Upper lobe of left lung (tissue), 6 donors: ENCODE measurements at regions not wholly inside any gene's neighbourhood (a gene's known extent, or its start where the extent isn't known, plus 50 kb on each side); places are given as distances from the start of the nearest gene placed in this dataset.

Source experiments
- ATAC-seq, 2 donors: fragments of 200-7000 bp; cut with Tn5 transposase; one replicate each; pipeline ENCODE4 v1.9.1; 2022; ENCODE audit warnings: mild to moderate bottlenecking in 2 of 2, moderate library complexity in 2 of 2; ENCODE audit not compliant: low FRiP score in 2 of 2
- DNase-seq, 2 donors: peaks; one replicate each; pipeline ENCODE4 v3.0.0-alpha.2; 2019 to 2020
- H3K27ac ChIP-seq, 4 donors: fragments of 200-600 bp; sonication (generic); one replicate each; pipeline ENCODE4 v1.5.1; 2016 to 2019
- H3K27me3 ChIP-seq, 4 donors: fragments of 200-600 bp; sonication (generic); one replicate each; pipeline ENCODE4 v1.5.1; 2017 to 2019
- H3K36me3 ChIP-seq, 4 donors: fragments of 200-600 bp; sonication (generic); one replicate each; pipeline ENCODE4 v1.5.1; 2016 to 2019
- H3K4me1 ChIP-seq, 4 donors: fragments of 200-600 bp; sonication (generic); one replicate each; pipeline ENCODE4 v1.5.1; 2018 to 2019
- H3K4me3 ChIP-seq, 4 donors: fragments of 200-600 bp; sonication (generic); one replicate each; pipeline ENCODE4 v1.5.1; 2017 to 2019; ENCODE audit warnings: mild to moderate bottlenecking in 2 of 4, moderate library complexity in 1 of 4
- H3K9me3 ChIP-seq, 4 donors: fragments of 200-600 bp; sonication (generic); one replicate each; pipeline ENCODE4 v1.5.1; 2018 to 2019
- EP300 ChIP-seq, 4 donors: sonication (generic); formaldehyde crosslinking; IDR thresholded peaks; one replicate each; pipeline ENCODE4 v1.5.1; 2017; ENCODE audit warnings: antibody characterized with exemption in 4 of 4, control low read depth in 2 of 4
- POLR2A ChIP-seq, 4 donors: fragments of 450-650 bp; IDR thresholded peaks; one replicate each; pipeline ENCODE4 v1.5.1; 2016 to 2017; ENCODE audit warnings: antibody characterized with exemption in 4 of 4, mild to moderate bottlenecking in 2 of 4
- POLR2AphosphoS5 ChIP-seq, 2 donors: sonication (generic); formaldehyde crosslinking; IDR thresholded peaks; one replicate each; pipeline ENCODE4 v1.5.1; 2017; ENCODE audit warnings: antibody characterized with exemption in 2 of 2
- WGBS, 2 donors: methylation state at CpG; one replicate each; pipeline ENCODE4 v1.1.5; 2017 to 2018; 5-methylcytosine and 5-hydroxymethylcytosine counted together
- TF ChIP-seq, protein P1 (sequence below), 6 experiments: fragments of 450-650 bp in 4 of 6; fragments of 200-600 bp in 2 of 6; sonication (generic) in 2 of 6; IDR thresholded peaks; one replicate each; pipeline ENCODE4 v1.5.1; 2016 to 2019; ENCODE audit warnings: antibody characterized with exemption in 6 of 6
- donor health status: DM: no; HTN: no; CAD: no; lungs with moderate emphysema.
- donor health status: DM: no; HTN: yes; CAD: no; lungs with severe emphysema.

DNA sequence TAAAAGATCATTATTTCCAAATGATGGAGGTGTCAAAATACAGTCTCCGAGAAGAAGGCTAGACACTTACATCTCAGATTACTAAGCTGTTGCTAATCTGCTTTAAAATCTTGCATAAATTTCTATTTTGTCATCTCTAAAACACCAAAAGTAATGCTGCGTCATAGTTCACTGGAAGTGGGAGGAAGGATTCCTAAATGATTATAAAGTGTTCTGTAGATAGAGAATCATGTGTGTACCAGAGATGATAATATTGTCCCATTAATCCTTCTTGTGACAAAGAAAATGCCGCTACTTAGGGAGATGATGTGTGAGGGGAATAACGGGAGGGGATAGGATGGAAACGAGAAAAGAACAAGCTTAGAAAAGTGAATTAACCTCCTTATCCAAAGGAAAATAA is 268.6 kb downstream of the JRKL start:
- WGBS, 2 donors: 61 to 83% methylated on average over 5 of the region's 5 CpGs
- no peaks in the 10 kb centered on the region for H3K27me3 ChIP-seq
- no peak overlapping the region for H3K27ac ChIP-seq
- DNase-seq (no peak), ATAC-seq (no peak)
- no peaks in the 10 kb centered on the region for H3K36me3 ChIP-seq
- H3K4me3 ChIP-seq: no peak overlapping the region
- TF ChIP-seq, protein P1, sequence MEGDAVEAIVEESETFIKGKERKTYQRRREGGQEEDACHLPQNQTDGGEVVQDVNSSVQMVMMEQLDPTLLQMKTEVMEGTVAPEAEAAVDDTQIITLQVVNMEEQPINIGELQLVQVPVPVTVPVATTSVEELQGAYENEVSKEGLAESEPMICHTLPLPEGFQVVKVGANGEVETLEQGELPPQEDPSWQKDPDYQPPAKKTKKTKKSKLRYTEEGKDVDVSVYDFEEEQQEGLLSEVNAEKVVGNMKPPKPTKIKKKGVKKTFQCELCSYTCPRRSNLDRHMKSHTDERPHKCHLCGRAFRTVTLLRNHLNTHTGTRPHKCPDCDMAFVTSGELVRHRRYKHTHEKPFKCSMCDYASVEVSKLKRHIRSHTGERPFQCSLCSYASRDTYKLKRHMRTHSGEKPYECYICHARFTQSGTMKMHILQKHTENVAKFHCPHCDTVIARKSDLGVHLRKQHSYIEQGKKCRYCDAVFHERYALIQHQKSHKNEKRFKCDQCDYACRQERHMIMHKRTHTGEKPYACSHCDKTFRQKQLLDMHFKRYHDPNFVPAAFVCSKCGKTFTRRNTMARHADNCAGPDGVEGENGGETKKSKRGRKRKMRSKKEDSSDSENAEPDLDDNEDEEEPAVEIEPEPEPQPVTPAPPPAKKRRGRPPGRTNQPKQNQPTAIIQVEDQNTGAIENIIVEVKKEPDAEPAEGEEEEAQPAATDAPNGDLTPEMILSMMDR (IDR thresholded peaks at IDR 0.05): no peak
- TF ChIP-seq EP300 (IDR thresholded peaks at IDR 0.05): no peak
- TF ChIP-seq POLR2A (IDR thresholded peaks at IDR 0.05): no peak
- no peak for TF ChIP-seq POLR2AphosphoS5 (IDR thresholded peaks at IDR 0.05)
- H3K4me1 ChIP-seq: no peaks in the 10 kb centered on the region
- no peaks in the 10 kb centered on the region for H3K9me3 ChIP-seq

DNA sequence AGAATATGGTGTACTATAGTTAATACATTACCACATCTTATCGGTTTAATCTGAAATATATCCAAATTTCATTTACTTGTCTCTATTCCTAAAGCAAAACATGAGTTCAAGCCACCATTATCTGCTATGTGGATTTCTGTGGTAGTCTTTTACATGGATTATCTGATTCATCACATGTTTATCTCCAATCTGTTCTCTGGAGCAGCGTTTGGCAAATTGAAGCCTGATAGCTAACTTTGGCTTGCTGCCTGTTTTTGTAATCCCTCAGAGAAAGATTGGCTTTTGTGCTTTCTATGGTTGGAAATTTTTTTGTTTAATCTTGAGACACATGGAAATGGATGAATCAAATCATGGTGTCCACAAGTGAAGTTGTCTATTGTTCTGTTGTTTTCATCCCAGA is 274.3 kb downstream of the JRKL start:
- Histone ChIP-seq H3K9me3 (no peaks in the 10 kb centered on the region), H3K27me3 (no peaks in the 10 kb centered on the region), H3K27ac (no peak overlapping the region), H3K4me1 (no peaks in the 10 kb centered on the region), H3K4me3 (no peak overlapping the region), H3K36me3 (no peaks in the 10 kb centered on the region)
- 65 to 73% methylated on average over 2 of the region's 2 CpGs for WGBS, 2 donors
- ATAC-seq (no peak), DNase-seq (no peak)
- TF ChIP-seq POLR2A (IDR thresholded peaks at IDR 0.05) (no peak), EP300 (IDR thresholded peaks at IDR 0.05) (no peak), POLR2AphosphoS5 (IDR thresholded peaks at IDR 0.05) (no peak)
- TF ChIP-seq, protein P1 (IDR thresholded peaks at IDR 0.05): no peak

DNA sequence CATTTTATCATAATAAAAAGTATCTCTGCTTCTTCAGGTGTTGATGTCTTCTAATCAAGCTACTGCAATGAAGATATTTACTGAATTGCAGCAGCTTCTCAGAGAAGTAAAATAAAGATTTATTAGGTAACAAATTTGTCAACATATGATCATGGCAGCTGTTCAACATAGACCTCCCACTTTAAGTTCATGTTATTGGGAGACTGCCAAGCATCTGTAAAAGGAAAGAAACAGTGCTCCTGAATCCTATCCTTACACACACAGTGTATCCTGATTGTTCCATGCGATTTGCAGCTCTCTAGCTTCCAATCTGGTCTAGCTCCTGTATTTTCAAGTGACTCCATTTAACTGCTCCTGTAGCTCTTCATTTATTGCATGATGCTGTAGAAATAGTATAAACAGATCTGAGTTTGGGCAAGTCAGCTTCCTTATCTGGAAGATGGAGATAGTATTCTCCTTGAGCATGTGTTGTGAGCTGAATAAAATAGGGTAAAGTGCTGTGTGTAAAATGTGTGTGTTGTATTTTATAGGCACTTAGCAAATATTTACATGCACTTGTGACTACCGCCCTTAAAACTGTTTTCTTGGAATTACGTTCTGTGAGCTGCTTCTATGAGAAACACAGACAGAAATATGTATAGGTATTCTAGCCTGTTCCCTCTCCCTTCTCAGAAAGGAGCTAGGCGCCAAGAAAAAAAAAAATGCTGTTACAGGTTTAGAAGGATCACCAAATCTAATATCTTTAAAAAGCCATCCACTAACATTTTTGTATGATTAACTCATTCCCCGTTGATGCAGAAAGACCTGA is 290.6 kb downstream of the JRKL start:
- no peak overlapping the region for H3K4me3 ChIP-seq
- TF ChIP-seq POLR2A (IDR thresholded peaks at IDR 0.05): no peak
- TF ChIP-seq, protein P1 (IDR thresholded peaks at IDR 0.05): no peak
- no peak for TF ChIP-seq POLR2AphosphoS5 (IDR thresholded peaks at IDR 0.05)
- TF ChIP-seq EP300 (IDR thresholded peaks at IDR 0.05): no peak
- H3K27ac ChIP-seq: no peak overlapping the region
- ATAC-seq (no peak), DNase-seq (no peak)
- no peaks in the 10 kb centered on the region for H3K9me3 ChIP-seq
- no peaks in the 10 kb centered on the region for H3K27me3 ChIP-seq
- no peaks in the 10 kb centered on the region for H3K4me1 ChIP-seq
- WGBS, 2 donors: 48% methylated on average over 5 of the region's 5 CpGs
- no peaks in the 10 kb centered on the region for H3K36me3 ChIP-seq

DNA sequence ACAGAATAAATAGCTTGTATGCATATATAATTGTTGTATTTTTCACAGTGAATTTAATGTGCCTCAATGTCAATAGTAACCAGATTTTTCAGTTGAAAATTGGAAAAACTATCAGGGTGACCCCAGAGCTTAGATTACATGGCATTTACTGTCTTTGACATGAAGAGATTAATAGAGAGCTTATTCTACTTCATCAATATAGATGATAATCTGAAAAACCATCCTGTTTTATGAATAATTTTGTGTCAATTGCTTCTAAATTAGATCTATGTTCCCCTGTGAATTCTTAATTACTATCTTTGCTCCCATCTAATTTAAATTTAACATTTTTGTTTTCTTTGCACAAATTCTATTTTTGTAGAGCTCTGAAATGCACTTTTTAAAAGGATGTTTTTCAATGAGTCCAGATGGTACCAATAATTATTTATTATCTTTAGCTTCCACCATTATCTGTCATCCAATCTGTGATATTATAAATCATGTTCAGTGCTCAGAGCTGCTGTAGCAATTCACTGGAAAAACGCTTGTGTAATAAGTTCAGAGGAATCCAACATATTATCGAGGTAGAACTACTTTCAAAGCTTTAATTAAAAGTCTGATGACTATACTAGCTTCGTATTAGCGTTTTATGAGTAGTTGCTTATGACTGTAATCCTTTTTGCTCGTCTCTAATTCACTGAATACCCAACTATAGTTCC is 291.4 kb downstream of the JRKL start:
- Histone ChIP-seq H3K4me1 (no peaks in the 10 kb centered on the region), H3K27me3 (no peaks in the 10 kb centered on the region), H3K27ac (no peak overlapping the region), H3K9me3 (no peaks in the 10 kb centered on the region), H3K4me3 (no peak overlapping the region), H3K36me3 (no peaks in the 10 kb centered on the region)
- no peak for DNase-seq
- ATAC-seq: no peak
- WGBS, 2 donors: 68 to 72% methylated on average over 5 of the region's 5 CpGs
- TF ChIP-seq, protein P1 (IDR thresholded peaks at IDR 0.05): no peak
- TF ChIP-seq POLR2AphosphoS5 (IDR thresholded peaks at IDR 0.05): no peak
